DOHH2 (cell line): ENCODE measurements at regions not wholly inside any gene's neighbourhood (a gene's known extent, or its start where the extent isn't known, plus 50 kb on each side); places are given as distances from the start of the nearest gene placed in this dataset.

Experiments used
- H3F3A ChIP-seq: fragments of 200-600 bp; sonication (generic), shearing (Covaris generic); 2 replicates; pipeline ENCODE4 v1.6.0; 2016; ENCODE audit warnings: antibody characterized with exemption, mild to moderate bottlenecking; ENCODE audit not compliant: control insufficient read depth, insufficient read depth
- H3K27ac ChIP-seq: fragments of 200-600 bp; sonication (generic); 2 replicates; pipeline ENCODE4 v1.5.1; 2014; ENCODE audit warnings: low read depth, mild to moderate bottlenecking, low read length, moderate library complexity
- H3K27me3 ChIP-seq: fragments of 200-600 bp; sonication (generic); 2 replicates; pipeline ENCODE4 v1.6.1; 2014; ENCODE audit warnings: mild to moderate bottlenecking, low read length, mixed read lengths; ENCODE audit not compliant: control insufficient read depth
- H3K36me3 ChIP-seq: fragments of 200-600 bp; sonication (generic); 2 replicates; pipeline ENCODE4 v1.6.1; 2014; ENCODE audit warnings: mild to moderate bottlenecking, low read length, moderate library complexity, mixed read lengths; ENCODE audit not compliant: control insufficient read depth
- H3K4me1 ChIP-seq: fragments of 200-600 bp; sonication (generic); 2 replicates; pipeline ENCODE4 v1.6.1; 2014; ENCODE audit warnings: mild to moderate bottlenecking, low read length, mixed read lengths; ENCODE audit not compliant: control insufficient read depth
- H3K4me2 ChIP-seq: fragments of 200-600 bp; sonication (generic); 2 replicates; pipeline ENCODE4 v1.6.0; 2014; ENCODE audit warnings: mild to moderate bottlenecking, low read length, moderate library complexity
- H3K4me3 ChIP-seq: fragments of 200-600 bp; sonication (generic); 2 replicates; pipeline ENCODE4 v1.5.1; 2014; ENCODE audit warnings: mild to moderate bottlenecking, low read length, mixed read lengths
- H3K79me2 ChIP-seq: fragments of 200-600 bp; sonication (generic); 2 replicates; pipeline ENCODE4 v1.6.1; 2014; ENCODE audit warnings: mild to moderate bottlenecking, low read length, mixed read lengths; ENCODE audit not compliant: control insufficient read depth
- H3K9me2 ChIP-seq: fragments of 200-600 bp; sonication (generic); replicated peaks from 2 replicates; pipeline ENCODE4 v1.6.1; 2014; ENCODE audit warnings: mild to moderate bottlenecking, low read length, mixed read lengths; ENCODE audit not compliant: control insufficient read depth
- H3K9me3 ChIP-seq: fragments of 200-600 bp; sonication (generic); 2 replicates; pipeline ENCODE4 v1.6.1; 2014; ENCODE audit warnings: antibody characterized with exemption, low read length, mixed read lengths; ENCODE audit not compliant: control insufficient read depth, insufficient read depth
- H4K20me1 ChIP-seq: fragments of 200-600 bp; sonication (generic); 2 replicates; pipeline ENCODE4 v1.6.0; 2014; ENCODE audit warnings: low read depth, mild to moderate bottlenecking, antibody characterized with exemption, low read length, moderate library complexity; ENCODE audit not compliant: control insufficient read depth, insufficient read depth
- CTCF ChIP-seq: fragments of 200-600 bp; sonication (generic); IDR thresholded peaks from one replicate; pipeline ENCODE4 v1.5.1; 2014; ENCODE audit warnings: antibody characterized with exemption, mild to moderate bottlenecking, low read depth, low read length; ENCODE audit not compliant: poor library complexity, severe bottlenecking
- EZH2phosphoT487 ChIP-seq: fragments of 200-600 bp; sonication (generic); IDR thresholded peaks from 2 replicates; pipeline ENCODE4 v1.6.1; 2017; ENCODE audit warnings: borderline replicate concordance, mild to moderate bottlenecking, antibody characterized with exemption, low read length, moderate library complexity, mixed read lengths

- no peaks in the 10 kb centered on the region for H3K4me1 ChIP-seq
- H3K79me2 ChIP-seq, result no peaks in the 10 kb centered on the region
- H4K20me1 ChIP-seq, result no peaks in the 10 kb centered on the region
- H3K27ac ChIP-seq, result no peak overlapping the region
- no peaks in the 10 kb centered on the region for H3F3A ChIP-seq
- TF ChIP-seq EZH2phosphoT487 (no peak), CTCF (no peak)
- no peaks in the 10 kb centered on the region for H3K36me3 ChIP-seq
- H3K9me3 ChIP-seq, result no peaks in the 10 kb centered on the region
- H3K4me2 ChIP-seq, result no peak overlapping the region
- no peaks in the 10 kb centered on the region for H3K9me2 ChIP-seq
- no peaks in the 10 kb centered on the region for H3K27me3 ChIP-seq
- H3K4me3 ChIP-seq, result no peak overlapping the region
Measured at GRCh38 chr3:162082516-162082915, 585.9 kb downstream of the OTOL1 start.

GRCh38 chr3:162087361-162087760 is 590.8 kb downstream of the OTOL1 start:
- Histone ChIP-seq H3K79me2 (no peaks in the 10 kb centered on the region), H3K9me2 (no peaks in the 10 kb centered on the region)
- TF ChIP-seq CTCF, result no peak
- no peak for TF ChIP-seq EZH2phosphoT487

GRCh38 chr3:162092751-162093150 is 596.1 kb downstream of the OTOL1 start:
- Histone ChIP-seq H3K79me2 (no peaks in the 10 kb centered on the region), H3K36me3 (no peaks in the 10 kb centered on the region), H3K9me2 (no peaks in the 10 kb centered on the region; the same call in 1 of the 2 replicates), H3K4me1 (no peaks in the 10 kb centered on the region), H3K4me2 (no peak overlapping the region), H3K27ac (no peak overlapping the region), H4K20me1 (no peaks in the 10 kb centered on the region), H3K4me3 (no peak overlapping the region), H3K9me3 (no peaks in the 10 kb centered on the region), H3K27me3 (no peaks in the 10 kb centered on the region), H3F3A (no peaks in the 10 kb centered on the region)
- TF ChIP-seq CTCF (no peak), EZH2phosphoT487 (no peak)

More at GRCh38 chr3:162087361-162087760, 590.8 kb downstream of the OTOL1 start:
- Histone ChIP-seq H4K20me1 (no peaks in the 10 kb centered on the region), H3K36me3 (no peaks in the 10 kb centered on the region), H3K4me1 (no peaks in the 10 kb centered on the region), H3K9me3 (no peaks in the 10 kb centered on the region), H3K4me3 (no peak overlapping the region), H3K4me2 (no peak overlapping the region), H3K27ac (no peak overlapping the region), H3F3A (no peaks in the 10 kb centered on the region), H3K27me3 (no peaks in the 10 kb centered on the region)
